ENCODE measurements at regions not wholly inside any gene's neighbourhood (a gene's known extent, or its start where the extent isn't known, plus 50 kb on each side); places are given as distances from the start of the nearest gene placed in this dataset.

- TF ChIP-seq CTCF (IDR thresholded peaks at IDR 0.05), result no peak
Measured at GRCh38 chr6:138008791-138009190, 98.4 kb downstream of the PERP start.

GRCh38 chr6:138011413-138011812, 95.8 kb downstream of the PERP start:
- no peak for TF ChIP-seq CTCF (IDR thresholded peaks at IDR 0.05)

- TF ChIP-seq CTCF (IDR thresholded peaks at IDR 0.05), result no peak
Measured at GRCh38 chr6:138012682-138013081, 94.5 kb downstream of the PERP start.

GRCh38 chr6:138013959-138014358, 93.3 kb downstream of the PERP start:
- TF ChIP-seq CTCF (IDR thresholded peaks at IDR 0.05), result no peak

GRCh38 chr6:138017166-138017757, 90.0 kb downstream of the PERP start:
- no peak for TF ChIP-seq CTCF (IDR thresholded peaks at IDR 0.05)

- no peak for TF ChIP-seq CTCF (IDR thresholded peaks at IDR 0.05)
Measured at GRCh38 chr6:138018297-138018696, 88.9 kb downstream of the PERP start.

- TF ChIP-seq CTCF (IDR thresholded peaks at IDR 0.05), result no peak
Measured at GRCh38 chr6:138025528-138025978, 81.7 kb downstream of the PERP start.

- no peak for TF ChIP-seq CTCF (IDR thresholded peaks at IDR 0.05)
Measured at GRCh38 chr6:138026342-138026741, 80.9 kb downstream of the PERP start.

Data from LNCAP (cell line).